Smooth muscle cell (in vitro differentiated cells): ENCODE measurements at regions not wholly inside any gene's neighbourhood (a gene's known extent, or its start where the extent isn't known, plus 50 kb on each side); places are given as distances from the start of the nearest gene placed in this dataset.

ENCODE experiments used
- DNase-seq: peaks from one replicate; lab custom pipeline; 2025; ENCODE audit not compliant: unreplicated experiment; lab: John Stamatoyannopoulos, UW
- H2AFZ ChIP-seq: fragments of 200-600 bp; sonication (generic); 2 replicates; pipeline ENCODE4 v1.6.0; 2016; ENCODE audit warnings: antibody characterized with exemption, low read depth, mild to moderate bottlenecking
- H3F3A ChIP-seq: fragments of 200-600 bp; sonication (generic); 2 replicates; pipeline ENCODE4 v1.6.0; 2017; ENCODE audit warnings: antibody characterized with exemption, low read depth
- H3K27ac ChIP-seq: fragments of 200-600 bp; sonication (generic); 2 replicates; pipeline ENCODE4 v1.5.1; 2016; ENCODE audit warnings: low read depth, mild to moderate bottlenecking
- H3K27me3 ChIP-seq: fragments of 200-600 bp; sonication (generic); 2 replicates; pipeline ENCODE4 v1.6.1; 2016; ENCODE audit warnings: low read depth, mild to moderate bottlenecking
- H3K36me3 ChIP-seq: fragments of 200-600 bp; sonication (generic); 2 replicates; pipeline ENCODE4 v1.5.1; 2016; ENCODE audit warnings: low read depth
- H3K4me1 ChIP-seq: fragments of 200-600 bp; sonication (generic); 2 replicates; pipeline ENCODE4 v1.5.1; 2016; ENCODE audit warnings: low read depth
- H3K4me2 ChIP-seq: fragments of 200-600 bp; sonication (generic); 2 replicates; pipeline ENCODE4 v1.6.0; 2016; ENCODE audit warnings: mild to moderate bottlenecking
- H3K4me3 ChIP-seq: fragments of 200-600 bp; sonication (generic); 2 replicates; pipeline ENCODE4 v1.5.1; 2016; ENCODE audit warnings: mild to moderate bottlenecking
- H3K79me2 ChIP-seq: fragments of 200-600 bp; sonication (generic); 2 replicates; pipeline ENCODE4 v1.6.0; 2016; ENCODE audit warnings: low read depth, mild to moderate bottlenecking
- H3K9ac ChIP-seq: fragments of 200-600 bp; sonication (generic); 2 replicates; pipeline ENCODE4 v1.6.0; 2016; ENCODE audit warnings: low read depth
- H3K9me3 ChIP-seq: fragments of 200-600 bp; sonication (generic); replicated peaks from 2 replicates; pipeline ENCODE4 v1.5.1; 2016; ENCODE audit warnings: low read depth
- H4K20me1 ChIP-seq: fragments of 200-600 bp; sonication (generic); 2 replicates; pipeline ENCODE4 v1.6.0; 2016; ENCODE audit warnings: low read depth
- WGBS: methylation state at CpG from one replicate; pipeline ENCODE4 v1.1.7; 2016; ENCODE audit warnings: low lambda C conversion rate; 5-methylcytosine and 5-hydroxymethylcytosine counted together
- TF ChIP-seq, protein P1 (sequence below): fragments of 200-600 bp; sonication (generic); IDR thresholded peaks from 2 replicates; pipeline ENCODE4 v1.5.1; 2017; ENCODE audit warnings: borderline replicate concordance, mild to moderate bottlenecking, antibody characterized with exemption; ENCODE audit not compliant: insufficient read depth, poor library complexity, severe bottlenecking

- WGBS = 76% methylated on average over 3 of the region's 3 CpGs
- Histone ChIP-seq H3K4me2 (no peak overlapping the region), H3K4me1 (no peaks in the 10 kb centered on the region), H3K9me3 (no peaks in the 10 kb centered on the region), H3K9ac (no peak overlapping the region), H3K27ac (no peak overlapping the region), H3K79me2 (no peaks in the 10 kb centered on the region), H2AFZ (no peak overlapping the region), H4K20me1 (no peaks in the 10 kb centered on the region), H3K4me3 (no peak overlapping the region), H3K27me3 (no peaks in the 10 kb centered on the region), H3K36me3 (no peaks in the 10 kb centered on the region), H3F3A (no peaks in the 10 kb centered on the region)
- DNase-seq = no peak
- TF ChIP-seq, protein P1, sequence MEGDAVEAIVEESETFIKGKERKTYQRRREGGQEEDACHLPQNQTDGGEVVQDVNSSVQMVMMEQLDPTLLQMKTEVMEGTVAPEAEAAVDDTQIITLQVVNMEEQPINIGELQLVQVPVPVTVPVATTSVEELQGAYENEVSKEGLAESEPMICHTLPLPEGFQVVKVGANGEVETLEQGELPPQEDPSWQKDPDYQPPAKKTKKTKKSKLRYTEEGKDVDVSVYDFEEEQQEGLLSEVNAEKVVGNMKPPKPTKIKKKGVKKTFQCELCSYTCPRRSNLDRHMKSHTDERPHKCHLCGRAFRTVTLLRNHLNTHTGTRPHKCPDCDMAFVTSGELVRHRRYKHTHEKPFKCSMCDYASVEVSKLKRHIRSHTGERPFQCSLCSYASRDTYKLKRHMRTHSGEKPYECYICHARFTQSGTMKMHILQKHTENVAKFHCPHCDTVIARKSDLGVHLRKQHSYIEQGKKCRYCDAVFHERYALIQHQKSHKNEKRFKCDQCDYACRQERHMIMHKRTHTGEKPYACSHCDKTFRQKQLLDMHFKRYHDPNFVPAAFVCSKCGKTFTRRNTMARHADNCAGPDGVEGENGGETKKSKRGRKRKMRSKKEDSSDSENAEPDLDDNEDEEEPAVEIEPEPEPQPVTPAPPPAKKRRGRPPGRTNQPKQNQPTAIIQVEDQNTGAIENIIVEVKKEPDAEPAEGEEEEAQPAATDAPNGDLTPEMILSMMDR = no peak
Observed at GRCh38 chr14:44589180-44589579, 82.1 kb upstream of the FSCB start.

DNA sequence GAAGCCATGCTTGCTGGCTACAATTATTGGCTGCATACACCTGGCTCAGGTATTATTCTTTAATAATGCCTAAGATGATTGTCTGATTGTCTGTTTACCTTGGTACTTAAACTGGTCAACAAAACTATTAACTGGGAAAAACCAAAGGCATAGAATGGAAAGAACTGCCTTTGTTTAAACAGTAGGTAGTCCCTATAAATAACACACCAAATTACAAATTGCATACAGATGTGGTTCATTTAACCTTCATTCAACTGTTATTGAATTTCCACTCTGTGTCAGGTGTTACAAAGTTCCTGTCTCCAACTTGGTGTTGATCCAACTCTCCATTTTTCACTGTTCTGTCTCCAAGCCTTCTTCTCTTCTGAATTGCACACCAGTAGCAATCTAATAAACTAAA, 79.8 kb upstream of the FSCB start:
- Histone ChIP-seq H4K20me1 (no peaks in the 10 kb centered on the region), H3K27ac (no peak overlapping the region), H3F3A (no peaks in the 10 kb centered on the region), H3K9ac (no peak overlapping the region), H3K9me3 (peaks cover 4% of the 10 kb centered on the region), H3K4me3 (no peak overlapping the region), H3K4me2 (no peak overlapping the region), H3K27me3 (no peaks in the 10 kb centered on the region), H3K4me1 (no peaks in the 10 kb centered on the region), H2AFZ (no peak overlapping the region), H3K79me2 (no peaks in the 10 kb centered on the region), H3K36me3 (no peaks in the 10 kb centered on the region)
- TF ChIP-seq, protein P1 = no peak
- no peak for DNase-seq

- Histone ChIP-seq H3K4me1 (no peaks in the 10 kb centered on the region), H3K4me2 (no peak overlapping the region), H3K9ac (no peak overlapping the region), H3K27me3 (no peaks in the 10 kb centered on the region), H4K20me1 (no peaks in the 10 kb centered on the region), H3K36me3 (peaks cover 5% of the 10 kb centered on the region), H3K79me2 (no peaks in the 10 kb centered on the region), H3F3A (no peaks in the 10 kb centered on the region), H3K4me3 (no peak overlapping the region), H3K27ac (no peak overlapping the region), H3K9me3 (no peaks in the 10 kb centered on the region), H2AFZ (peak overlapping the region; percentile 13)
- DNase-seq = no peak
- TF ChIP-seq, protein P1 = no peak
Observed at GRCh38 chr14:44576356-44576755, 69.3 kb upstream of the FSCB start.

DNA sequence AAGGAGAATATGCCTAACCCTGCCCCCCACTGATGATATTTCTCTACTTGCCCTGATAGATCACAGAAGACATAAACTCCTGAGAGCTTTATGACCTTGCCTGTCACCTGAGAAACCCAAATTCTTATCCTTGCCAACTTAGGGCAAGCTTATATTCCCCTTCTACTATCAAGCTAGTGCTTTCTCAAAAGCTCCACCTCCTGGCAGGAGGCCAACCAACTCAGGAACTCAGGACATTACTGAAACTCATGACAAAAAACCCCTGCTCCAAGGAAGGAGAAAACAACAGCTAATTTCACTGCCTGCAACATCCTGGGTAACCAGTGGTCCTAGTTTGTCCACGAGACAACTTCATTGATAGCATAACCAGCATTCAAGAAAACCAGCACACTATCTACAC, 60.9 kb upstream of the FSCB start:
- 80% methylated on average over 1 of the region's 1 CpG for WGBS
- Histone ChIP-seq H4K20me1 (no peaks in the 10 kb centered on the region), H3K4me3 (no peak overlapping the region), H2AFZ (no peak overlapping the region), H3K36me3 (peaks cover 5% of the 10 kb centered on the region), H3F3A (no peaks in the 10 kb centered on the region), H3K4me1 (no peaks in the 10 kb centered on the region), H3K9me3 (peaks cover 6% of the 10 kb centered on the region), H3K79me2 (no peaks in the 10 kb centered on the region), H3K4me2 (no peak overlapping the region), H3K27me3 (no peaks in the 10 kb centered on the region), H3K9ac (no peak overlapping the region), H3K27ac (no peak overlapping the region)
- TF ChIP-seq, protein P1 = no peak
- no peak for DNase-seq
